ENCODE measurements at regions not wholly inside any gene's neighbourhood (a gene's known extent, or its start where the extent isn't known, plus 50 kb on each side); places are given as distances from the start of the nearest gene placed in this dataset.
"Not testable (repeated sequence)": the region's sequence is repeated elsewhere in the genome, so short reads cannot be mapped to it uniquely, and the experiment has no call there.

- not testable (repeated sequence) for H3K36me3 Mint-ChIP-seq; H3K4me1 Mint-ChIP-seq; H3K27ac Mint-ChIP-seq; ATAC-seq; DNase-seq (ENCODE audit: low spot score in 2 of 2); H3K9me3 Mint-ChIP-seq; H3K4me3 Mint-ChIP-seq
Measured at GRCh38 chr17:20840987-20841865, 201.6 kb downstream of the USP22 start.

- H3K4me3 Mint-ChIP-seq; DNase-seq (ENCODE audit: low spot score in 2 of 2); ATAC-seq; H3K36me3 Mint-ChIP-seq; H3K4me1 Mint-ChIP-seq; H3K27ac Mint-ChIP-seq; H3K9me3 Mint-ChIP-seq: not testable (repeated sequence)
Measured at GRCh38 chr17:20842012-20842411, 200.8 kb downstream of the USP22 start.

- not testable (repeated sequence) for H3K36me3 Mint-ChIP-seq; H3K4me1 Mint-ChIP-seq; H3K9me3 Mint-ChIP-seq; ATAC-seq; H3K27ac Mint-ChIP-seq; DNase-seq (ENCODE audit: low spot score in 2 of 2)
- peak overlapping the region; percentile 43 for H3K4me3 Mint-ChIP-seq
Measured at GRCh38 chr17:20843261-20843660, 199.6 kb downstream of the USP22 start.

- ATAC-seq, result peak; percentile 93
- H3K36me3 Mint-ChIP-seq; H3K27ac Mint-ChIP-seq; H3K9me3 Mint-ChIP-seq; DNase-seq (ENCODE audit: low spot score in 2 of 2); H3K4me1 Mint-ChIP-seq: not testable (repeated sequence)
- H3K4me3 Mint-ChIP-seq, result peak overlapping the region; percentile 43
Measured at GRCh38 chr17:20843799-20844553, 198.8 kb downstream of the USP22 start.

GRCh38 chr17:20848869-20849443 lies 193.9 kb downstream of the USP22 start:
- H3K9me3 Mint-ChIP-seq; DNase-seq (ENCODE audit: low spot score in 2 of 2); H3K4me1 Mint-ChIP-seq; H3K4me3 Mint-ChIP-seq; H3K27ac Mint-ChIP-seq; H3K36me3 Mint-ChIP-seq; ATAC-seq: not testable (repeated sequence)

- not testable (repeated sequence) for H3K27ac Mint-ChIP-seq; DNase-seq (ENCODE audit: low spot score in 2 of 2); H3K9me3 Mint-ChIP-seq; H3K4me1 Mint-ChIP-seq; H3K36me3 Mint-ChIP-seq; ATAC-seq
- H3K4me3 Mint-ChIP-seq, result peak overlapping the region; percentile 38
Measured at GRCh38 chr17:20851591-20852238, 191.1 kb downstream of the USP22 start.

- DNase-seq (ENCODE audit: low spot score in 2 of 2) (no peak), ATAC-seq (peak; percentile 60)
- Mint-ChIP-seq H3K4me1 (peaks cover 7% of the 10 kb centered on the region), H3K36me3 (no peaks in the 10 kb centered on the region), H3K9me3 (no peaks in the 10 kb centered on the region), H3K4me3 (peak overlapping the region; percentile 38), H3K27ac (no peak overlapping the region)
Measured at GRCh38 chr17:20852239-20852989, 190.4 kb downstream of the USP22 start.

- Mint-ChIP-seq H3K27ac (no peak overlapping the region), H3K36me3 (no peaks in the 10 kb centered on the region), H3K4me3 (peak overlapping the region; percentile 38), H3K9me3 (no peaks in the 10 kb centered on the region), H3K4me1 (peaks cover 7% of the 10 kb centered on the region)
- no peak for DNase-seq (ENCODE audit: low spot score in 2 of 2)
- ATAC-seq, result no peak
Measured at GRCh38 chr17:20852990-20853370, 189.8 kb downstream of the USP22 start.

- H3K4me1 Mint-ChIP-seq; H3K4me3 Mint-ChIP-seq; DNase-seq (ENCODE audit: low spot score in 2 of 2); H3K27ac Mint-ChIP-seq; H3K36me3 Mint-ChIP-seq; H3K9me3 Mint-ChIP-seq: not testable (repeated sequence)
- ATAC-seq, result peak; percentile 37
Measured at GRCh38 chr17:20855910-20856470, 186.8 kb downstream of the USP22 start.

- not testable (repeated sequence) for H3K36me3 Mint-ChIP-seq; H3K4me3 Mint-ChIP-seq; DNase-seq (ENCODE audit: low spot score in 2 of 2); H3K27ac Mint-ChIP-seq; H3K9me3 Mint-ChIP-seq; H3K4me1 Mint-ChIP-seq; ATAC-seq
Measured at GRCh38 chr17:20866444-20867209, 176.2 kb downstream of the USP22 start.

GRCh38 chr17:20867436-20867937 lies 175.3 kb downstream of the USP22 start:
- H3K4me1 Mint-ChIP-seq; H3K9me3 Mint-ChIP-seq; H3K36me3 Mint-ChIP-seq; DNase-seq (ENCODE audit: low spot score in 2 of 2); ATAC-seq; H3K4me3 Mint-ChIP-seq; H3K27ac Mint-ChIP-seq: not testable (repeated sequence)

- not testable (repeated sequence) for H3K9me3 Mint-ChIP-seq; H3K36me3 Mint-ChIP-seq; DNase-seq (ENCODE audit: low spot score in 2 of 2); H3K4me1 Mint-ChIP-seq; H3K27ac Mint-ChIP-seq; ATAC-seq; H3K4me3 Mint-ChIP-seq
Measured at GRCh38 chr17:20867938-20868661, 174.7 kb downstream of the USP22 start.

GRCh38 chr17:20868662-20869007 lies 174.2 kb downstream of the USP22 start:
- not testable (repeated sequence) for H3K36me3 Mint-ChIP-seq; H3K27ac Mint-ChIP-seq; H3K9me3 Mint-ChIP-seq; ATAC-seq; DNase-seq (ENCODE audit: low spot score in 2 of 2); H3K4me3 Mint-ChIP-seq; H3K4me1 Mint-ChIP-seq
